WTC11 (cell line): ENCODE measurements at regions not wholly inside any gene's neighbourhood (a gene's known extent, or its start where the extent isn't known, plus 50 kb on each side); places are given as distances from the start of the nearest gene placed in this dataset.

ENCODE experiments used
- ATAC-seq: fragments of 200-7000 bp; cut with Tn5 transposase; 2 replicates; pipeline ENCODE4 v1.10.0; 2021; ENCODE audit warnings: mild to moderate bottlenecking, moderate library complexity
- CTCF ChIA-PET: fragments of 300-600 bp; sonication (Branson Sonifier 250); formaldehyde crosslinking; loops from one replicate; lab custom pipeline; 2021; ENCODE audit warnings: antibody characterized with exemption; lab: Charles Lee
- POLR2A ChIA-PET: fragments of 350-600 bp; sonication (Branson Sonifier 250); formaldehyde crosslinking; loops from one replicate; lab custom pipeline; 2021; ENCODE audit warnings: antibody characterized with exemption; lab: Charles Lee
- DNase-seq: peaks from one replicate; pipeline ENCODE4 v3.0.0; 2021; ENCODE audit warnings: low spot score
- H3K27ac Mint-ChIP-seq: 2 replicates; pipeline ENCODE4 v1.8.0; 2021; ENCODE audit warnings: mixed read lengths
- H3K27me3 Mint-ChIP-seq: 2 replicates; pipeline ENCODE4 v1.8.0; 2021; ENCODE audit warnings: low read depth, mild to moderate bottlenecking, moderate library complexity, mixed read lengths
- H3K36me3 Mint-ChIP-seq: 2 replicates; pipeline ENCODE4 v1.8.0; 2021; ENCODE audit warnings: mixed read lengths
- H3K4me1 Mint-ChIP-seq: 2 replicates; pipeline ENCODE4 v1.8.0; 2022; ENCODE audit warnings: mixed read lengths
- H3K4me3 Mint-ChIP-seq: 2 replicates; pipeline ENCODE4 v1.8.0; 2021; ENCODE audit warnings: mild to moderate bottlenecking, moderate library complexity, mixed read lengths
- H3K9me3 Mint-ChIP-seq: 2 replicates; pipeline ENCODE4 v1.8.0; 2021; ENCODE audit warnings: mixed read lengths
- ATF2 ChIP-seq: sonication (generic); formaldehyde crosslinking; IDR thresholded peaks from 2 replicates; pipeline ENCODE4 v1.8.1; 2022; ENCODE audit warnings: low read depth, missing genetic modification reagents, borderline replicate concordance
- CTCF ChIP-seq: fragments of 200-600 bp; IDR thresholded peaks from 2 replicates; pipeline ENCODE4 v1.8.0; 2022; ENCODE audit warnings: antibody characterized with exemption
- EMX1 ChIP-seq: fragments of 250-450 bp; sonication (Bioruptor Pico); IDR thresholded peaks from 2 replicates; pipeline ENCODE4 v1.8.0; 2021; ENCODE audit warnings: mild to moderate bottlenecking
- ERG ChIP-seq: fragments of 250-450 bp; sonication (Bioruptor Pico); IDR thresholded peaks from 2 replicates; pipeline ENCODE4 v1.8.0; 2021; ENCODE audit warnings: mild to moderate bottlenecking
- ESRRA ChIP-seq: sonication (generic); formaldehyde crosslinking; IDR thresholded peaks from 2 replicates; pipeline ENCODE4 v1.8.1; 2022; ENCODE audit warnings: mild to moderate bottlenecking, missing genetic modification reagents, borderline replicate concordance
- FOXJ3 ChIP-seq: sonication (generic); formaldehyde crosslinking; IDR thresholded peaks from 2 replicates; pipeline ENCODE4 v1.9.0; 2021; ENCODE audit warnings: missing genetic modification reagents, mild to moderate bottlenecking, borderline replicate concordance
- FOXK1 ChIP-seq: sonication (generic); formaldehyde crosslinking; IDR thresholded peaks from 2 replicates; pipeline ENCODE4 v1.8.0; 2022; ENCODE audit warnings: mild to moderate bottlenecking, moderate library complexity, missing genetic modification reagents
- GABPB1 ChIP-seq: sonication (generic); formaldehyde crosslinking; IDR thresholded peaks from 2 replicates; pipeline ENCODE4 v1.8.1; 2023; ENCODE audit warnings: mild to moderate bottlenecking, missing genetic modification reagents
- HMGXB4 ChIP-seq: sonication (generic); formaldehyde crosslinking; IDR thresholded peaks from 2 replicates; pipeline ENCODE4 v1.8.1; 2023; ENCODE audit warnings: mild to moderate bottlenecking, moderate library complexity, missing genetic modification reagents
- MAX ChIP-seq: sonication (generic); formaldehyde crosslinking; IDR thresholded peaks from 2 replicates; pipeline ENCODE4 v1.8.0; 2022; ENCODE audit warnings: mild to moderate bottlenecking, missing genetic modification reagents
- MYBL2 ChIP-seq: sonication (generic); formaldehyde crosslinking; IDR thresholded peaks from 2 replicates; pipeline ENCODE4 v1.8.1; 2023; ENCODE audit warnings: mild to moderate bottlenecking, moderate library complexity, missing genetic modification reagents
- PRDM15 ChIP-seq: sonication (generic); formaldehyde crosslinking; IDR thresholded peaks from 2 replicates; pipeline ENCODE4 v1.8.0; 2022; ENCODE audit warnings: missing genetic modification reagents
- RELA ChIP-seq: sonication (generic); formaldehyde crosslinking; IDR thresholded peaks from 2 replicates; pipeline ENCODE4 v1.8.1; 2022; ENCODE audit warnings: missing genetic modification reagents, mild to moderate bottlenecking, borderline replicate concordance
- TEAD4 ChIP-seq: sonication (generic); formaldehyde crosslinking; IDR thresholded peaks from 2 replicates; pipeline ENCODE4 v1.8.0; 2022; ENCODE audit warnings: mild to moderate bottlenecking, missing genetic modification reagents
- TP53 ChIP-seq: sonication (generic); formaldehyde crosslinking; IDR thresholded peaks from 2 replicates; pipeline ENCODE4 v1.8.1; 2023; ENCODE audit warnings: mild to moderate bottlenecking, missing genetic modification reagents
- USF1 ChIP-seq: sonication (generic); formaldehyde crosslinking; IDR thresholded peaks from 2 replicates; pipeline ENCODE4 v1.8.0; 2022; ENCODE audit warnings: mild to moderate bottlenecking, missing genetic modification reagents
- ZNF138 ChIP-seq: sonication (generic); formaldehyde crosslinking; conservative IDR thresholded peaks from 2 replicates; pipeline ENCODE4 v1.8.1; 2022; ENCODE audit warnings: mild to moderate bottlenecking, moderate library complexity, missing genetic modification reagents
- ZNF232 ChIP-seq: sonication (generic); formaldehyde crosslinking; IDR thresholded peaks from 2 replicates; pipeline ENCODE4 v1.8.0; 2022; ENCODE audit warnings: mild to moderate bottlenecking, missing genetic modification reagents
- ZNF425 ChIP-seq: fragments of 250-450 bp; sonication (Bioruptor Pico); conservative IDR thresholded peaks from 2 replicates; pipeline ENCODE4 v1.9.0; 2021; ENCODE audit warnings: mild to moderate bottlenecking
- ZSCAN18 ChIP-seq: fragments of 250-450 bp; sonication (Bioruptor Pico); IDR thresholded peaks from 2 replicates; pipeline ENCODE4 v2.1.2; 2022; ENCODE audit warnings: mild to moderate bottlenecking, moderate library complexity

GRCh38 chr19:5244351-5244750 lies 96.3 kb downstream of the PTPRS start:
- TF ChIP-seq TEAD4 (CRISPR knock-in tag): no peak
- peaks cover 25% of the 10 kb centered on the region for H3K36me3 Mint-ChIP-seq
- POLR2A ChIA-PET: no interaction called here

GRCh38 chr19:5243878-5244277 lies 96.7 kb downstream of the PTPRS start:
- ATAC-seq (no peak), DNase-seq (no peak)
- ChIA-PET CTCF (interaction anchor here (0.9 kb wide), 1 partner anchor 304 kb away, joined by 3 read pairs; no protein-coding TSS in a partner anchor), POLR2A (no interaction called here)
- Mint-ChIP-seq H3K9me3 (no peaks in the 10 kb centered on the region), H3K27ac (no peak overlapping the region), H3K4me3 (no peak overlapping the region), H3K4me1 (peaks cover 34% of the 10 kb centered on the region), H3K36me3 (peaks cover 27% of the 10 kb centered on the region), H3K27me3 (no peaks in the 10 kb centered on the region)
- TF ChIP-seq TEAD4 (CRISPR knock-in tag): no peak
- TF ChIP-seq ESRRA (CRISPR knock-in tag): no peak
- no peak for TF ChIP-seq EMX1
- no peak for TF ChIP-seq ATF2 (CRISPR knock-in tag)
- no peak for TF ChIP-seq ZNF232 (CRISPR knock-in tag)
- TF ChIP-seq CTCF: no peak
- no peak for TF ChIP-seq TP53 (CRISPR knock-in tag)
- no peak for TF ChIP-seq RELA (CRISPR knock-in tag)
- no peak for TF ChIP-seq FOXJ3
- TF ChIP-seq HMGXB4 (CRISPR knock-in tag): no peak
- no peak for TF ChIP-seq ZNF425 (CRISPR knock-in tag)
- TF ChIP-seq ZSCAN18 (CRISPR knock-in tag): no peak
- no peak for TF ChIP-seq FOXK1 (CRISPR knock-in tag)
- no peak for TF ChIP-seq GABPB1 (CRISPR knock-in tag)
- TF ChIP-seq ZNF138 (CRISPR knock-in tag): no peak
- no peak for TF ChIP-seq MAX
- TF ChIP-seq MYBL2 (CRISPR knock-in tag): no peak
- TF ChIP-seq USF1 (CRISPR knock-in tag): no peak
- no peak for TF ChIP-seq ERG (CRISPR knock-in tag)
- no peak for TF ChIP-seq PRDM15 (CRISPR knock-in tag)

More at GRCh38 chr19:5244351-5244750, 96.3 kb downstream of the PTPRS start:
- H3K4me1 Mint-ChIP-seq: peaks cover 32% of the 10 kb centered on the region
- CTCF ChIA-PET: no interaction called here
- H3K4me3 Mint-ChIP-seq: no peak overlapping the region
- ATAC-seq: no peak
- peaks cover under 1% of the 10 kb centered on the region; the same call in 1 of the 2 replicates for H3K9me3 Mint-ChIP-seq
- H3K27ac Mint-ChIP-seq: no peak overlapping the region
- no peak for DNase-seq
- no peaks in the 10 kb centered on the region for H3K27me3 Mint-ChIP-seq
